Right lobe of liver (tissue), 6 donors: ENCODE measurements at regions not wholly inside any gene's neighbourhood (a gene's known extent, or its start where the extent isn't known, plus 50 kb on each side); places are given as distances from the start of the nearest gene placed in this dataset.

Experiments used
- ATAC-seq, 4 donors: fragments of 200-7000 bp; cut with Tn5 transposase; one replicate each; pipeline ENCODE4 v1.9.1; 2020; ENCODE audit warnings: mild to moderate bottlenecking in 4 of 4, moderate library complexity in 4 of 4
- DNase-seq, 3 donors: peaks; one replicate each; pipeline ENCODE4 v3.0.0-alpha.2; 2020
- H3K27ac ChIP-seq, 3 donors: fragments of 200-600 bp; one replicate each; pipeline ENCODE4 v1.8.0; 2022
- H3K27me3 ChIP-seq, 2 donors: fragments of 200-600 bp; one replicate each; pipeline ENCODE4 v1.8.0; 2022
- H3K36me3 ChIP-seq, 4 donors: fragments of 200-600 bp; sonication (generic) in 1 of 4; one replicate each; pipeline versions ENCODE4 v1.5.1 to v1.8.0; 2017 to 2022; ENCODE audit warnings: control low read depth in 1 of 4
- H3K4me1 ChIP-seq, 4 donors: fragments of 200-600 bp; sonication (generic) in 1 of 4; one replicate each; pipeline versions ENCODE4 v1.5.1 to v1.8.0; 2017 to 2022; ENCODE audit warnings: control low read depth in 1 of 4
- H3K4me3 ChIP-seq, 3 donors: fragments of 200-600 bp; one replicate each; pipeline ENCODE4 v1.8.0; 2022
- H3K9me3 ChIP-seq, 4 donors: fragments of 200-600 bp; sonication (generic) in 1 of 4; one replicate each; pipeline versions ENCODE4 v1.5.1 to v1.8.0; 2017 to 2022; ENCODE audit warnings: control low read depth in 1 of 4
- POLR2A ChIP-seq: fragments of 450-650 bp; IDR thresholded peaks from one replicate; pipeline ENCODE4 v1.6.1; 2017; ENCODE audit warnings: antibody characterized with exemption, mild to moderate bottlenecking
- WGBS: methylation state at CpG from one replicate; pipeline ENCODE4 v1.1.6; 2018; ENCODE audit warnings: low coverage, low lambda C conversion rate; ENCODE audit not compliant: insufficient coverage; ENCODE audit errors: missing lambda C conversion rate; 5-methylcytosine and 5-hydroxymethylcytosine counted together
- intact Hi-C, 2 donors: fragments of 100-400 bp; cut with DNase I; formaldehyde crosslinking; loops; one replicate each; pipeline versions ENCODE4 v1.11.2 to v1.14.1; 2022
- TF ChIP-seq, protein P1 (sequence below), 4 donors: fragments of 200-600 bp in 3 of 4; fragments of 450-650 bp in 1 of 4; IDR thresholded peaks; one replicate each; pipeline versions ENCODE4 v1.5.1 to v1.8.0; 2016 to 2022; ENCODE audit warnings: antibody characterized with exemption in 4 of 4, mild to moderate bottlenecking in 2 of 4
- donor health status: DM: no; HTN: yes; CAD: no.
- donor health status: DM: no; HTN: no; CAD: no.
- donor health status: DM: no; HTN: no; CAD: no.
- donor health status: DM: no; HTN: yes; CAD: no.
- donor health status: DM: no; HTN: yes; CAD: no.

- no peak for TF ChIP-seq POLR2A
- TF ChIP-seq, protein P1, sequence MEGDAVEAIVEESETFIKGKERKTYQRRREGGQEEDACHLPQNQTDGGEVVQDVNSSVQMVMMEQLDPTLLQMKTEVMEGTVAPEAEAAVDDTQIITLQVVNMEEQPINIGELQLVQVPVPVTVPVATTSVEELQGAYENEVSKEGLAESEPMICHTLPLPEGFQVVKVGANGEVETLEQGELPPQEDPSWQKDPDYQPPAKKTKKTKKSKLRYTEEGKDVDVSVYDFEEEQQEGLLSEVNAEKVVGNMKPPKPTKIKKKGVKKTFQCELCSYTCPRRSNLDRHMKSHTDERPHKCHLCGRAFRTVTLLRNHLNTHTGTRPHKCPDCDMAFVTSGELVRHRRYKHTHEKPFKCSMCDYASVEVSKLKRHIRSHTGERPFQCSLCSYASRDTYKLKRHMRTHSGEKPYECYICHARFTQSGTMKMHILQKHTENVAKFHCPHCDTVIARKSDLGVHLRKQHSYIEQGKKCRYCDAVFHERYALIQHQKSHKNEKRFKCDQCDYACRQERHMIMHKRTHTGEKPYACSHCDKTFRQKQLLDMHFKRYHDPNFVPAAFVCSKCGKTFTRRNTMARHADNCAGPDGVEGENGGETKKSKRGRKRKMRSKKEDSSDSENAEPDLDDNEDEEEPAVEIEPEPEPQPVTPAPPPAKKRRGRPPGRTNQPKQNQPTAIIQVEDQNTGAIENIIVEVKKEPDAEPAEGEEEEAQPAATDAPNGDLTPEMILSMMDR (IDR thresholded peaks at IDR 0.05), result no peak
- Histone ChIP-seq H3K36me3 (no peaks in the 10 kb centered on the region), H3K9me3 (no peaks in the 10 kb centered on the region), H3K4me1 (no peaks in the 10 kb centered on the region), H3K27ac (no peak overlapping the region), H3K27me3 (no peaks in the 10 kb centered on the region), H3K4me3 (no peak overlapping the region)
- WGBS, result 90% methylated on average over 2 of the region's 14 CpGs
- DNase-seq (no peak), ATAC-seq (no peak)
- intact Hi-C loops, result no loop called here
Observed at GRCh38 chr12:19836056-19836455, 396.8 kb downstream of the AEBP2 start.

- 92% methylated on average over 4 of the region's 9 CpGs for WGBS
- no peak for TF ChIP-seq POLR2A
- TF ChIP-seq, protein P1 (IDR thresholded peaks at IDR 0.05), result no peak
- Histone ChIP-seq H3K36me3 (no peaks in the 10 kb centered on the region), H3K27ac (no peak overlapping the region), H3K9me3 (no peaks in the 10 kb centered on the region), H3K4me1 (no peaks in the 10 kb centered on the region), H3K4me3 (no peak overlapping the region), H3K27me3 (no peaks in the 10 kb centered on the region)
- intact Hi-C loops, result no loop called here
- ATAC-seq, result no peak
- no peak for DNase-seq
Observed at GRCh38 chr12:19836456-19836855, 397.2 kb downstream of the AEBP2 start.

- Histone ChIP-seq H3K27ac (no peak overlapping the region), H3K4me1 (no peaks in the 10 kb centered on the region), H3K4me3 (no peak overlapping the region), H3K27me3 (no peaks in the 10 kb centered on the region), H3K9me3 (no peaks in the 10 kb centered on the region), H3K36me3 (no peaks in the 10 kb centered on the region)
- 52% methylated on average over 3 of the region's 3 CpGs for WGBS
- TF ChIP-seq, protein P1 (IDR thresholded peaks at IDR 0.05), result no peak
- no peak for TF ChIP-seq POLR2A
- intact Hi-C loops, result no loop called here
- DNase-seq (no peak), ATAC-seq (peak in 1 of 4 donors; percentile 57)
Observed at GRCh38 chr12:19837543-19837942, 398.3 kb downstream of the AEBP2 start.

DNA sequence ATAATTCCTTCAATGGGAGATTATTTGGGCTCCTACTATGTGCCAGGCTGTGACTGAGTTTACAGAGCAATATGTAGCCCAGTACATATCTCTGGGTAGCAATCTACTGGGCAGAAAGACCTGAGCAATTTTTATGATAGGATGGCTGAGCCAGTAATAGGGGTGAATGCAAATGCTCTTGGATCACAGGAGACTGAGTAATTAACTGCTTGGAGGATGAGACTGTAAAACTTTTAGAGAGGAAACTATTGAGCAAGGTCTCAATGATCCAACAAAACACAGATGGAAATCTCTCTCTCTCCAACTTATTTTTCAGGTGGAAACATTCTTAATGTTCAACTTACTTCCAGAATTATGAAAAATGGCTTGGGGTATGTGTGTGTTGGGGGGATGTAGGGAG lies 402.2 kb downstream of the AEBP2 start:
- no peak for TF ChIP-seq POLR2A
- TF ChIP-seq, protein P1 (IDR thresholded peaks at IDR 0.05), result no peak
- H3K36me3 ChIP-seq, result no peaks in the 10 kb centered on the region
- intact Hi-C loops, result no loop called here
- H3K4me1 ChIP-seq, result no peaks in the 10 kb centered on the region
- DNase-seq (no peak), ATAC-seq (no peak)
- no peak overlapping the region for H3K27ac ChIP-seq
- H3K9me3 ChIP-seq, result no peaks in the 10 kb centered on the region
- no peaks in the 10 kb centered on the region for H3K27me3 ChIP-seq
- no peak overlapping the region for H3K4me3 ChIP-seq

DNA sequence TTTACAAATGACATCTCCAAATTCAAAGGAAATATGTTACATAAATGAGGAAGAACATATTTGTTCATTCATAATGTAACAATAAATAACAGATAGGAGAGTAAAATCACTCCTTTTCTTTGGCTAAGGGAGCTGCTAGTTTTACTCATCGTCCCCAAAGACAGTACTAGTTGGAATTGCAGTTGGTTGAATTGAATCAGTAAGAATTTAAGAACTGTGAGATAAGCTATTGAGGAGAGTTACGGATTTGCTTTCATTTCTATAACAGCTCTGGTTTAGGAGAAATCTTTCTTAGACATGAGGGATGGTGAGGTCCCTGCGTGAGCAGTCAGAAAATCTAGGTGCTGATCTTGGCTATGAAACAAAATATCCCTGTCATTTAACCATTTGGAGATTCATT lies 402.8 kb downstream of the AEBP2 start:
- intact Hi-C loops, result no loop called here
- Histone ChIP-seq H3K27ac (no peak overlapping the region), H3K9me3 (no peaks in the 10 kb centered on the region), H3K4me1 (no peaks in the 10 kb centered on the region), H3K4me3 (no peak overlapping the region), H3K27me3 (no peaks in the 10 kb centered on the region), H3K36me3 (no peaks in the 10 kb centered on the region)
- ATAC-seq (no peak), DNase-seq (no peak)
- WGBS, result 36% methylated on average over 2 of the region's 3 CpGs
- TF ChIP-seq, protein P1 (IDR thresholded peaks at IDR 0.05), result no peak
- TF ChIP-seq POLR2A, result no peak
